Mammary epithelial cell (primary cell): ENCODE measurements at regions not wholly inside any gene's neighbourhood (a gene's known extent, or its start where the extent isn't known, plus 50 kb on each side); places are given as distances from the start of the nearest gene placed in this dataset.

Source experiments
- CTCF ChIP-seq, 2 donors: IDR thresholded peaks in 1 of 2; conservative IDR thresholded peaks in 1 of 2; 2 replicates each; pipeline ENCODE4 v1.5.1; 2011 to 2012; ENCODE audit warnings: inconsistent platforms in 2 of 2, low read length in 2 of 2, mild to moderate bottlenecking in 2 of 2, control low read depth in 1 of 2, low read depth in 1 of 2; ENCODE audit not compliant: insufficient read depth in 1 of 2; ENCODE audit errors: extremely low read depth in 1 of 2
- EZH2 ChIP-seq: IDR thresholded peaks from 2 replicates; pipeline ENCODE4 v1.6.1; 2012; ENCODE audit warnings: low read length, inconsistent platforms, borderline replicate concordance

GRCh38 chr10:3474266-3474665 lies 301.7 kb upstream of the PITRM1 start:
- TF ChIP-seq CTCF (conservative IDR thresholded peaks at IDR 0.05 in 1 of 2, IDR thresholded peaks at IDR 0.05 in 1 of 2; ENCODE audit: extremely low read depth in 1 of 2, insufficient read depth in 1 of 2, low read depth in 1 of 2, low read length in 2 of 2) (no peak), EZH2 (no peak)
